ENCODE measurements at regions not wholly inside any gene's neighbourhood (a gene's known extent, or its start where the extent isn't known, plus 50 kb on each side); places are given as distances from the start of the nearest gene placed in this dataset.

DNA sequence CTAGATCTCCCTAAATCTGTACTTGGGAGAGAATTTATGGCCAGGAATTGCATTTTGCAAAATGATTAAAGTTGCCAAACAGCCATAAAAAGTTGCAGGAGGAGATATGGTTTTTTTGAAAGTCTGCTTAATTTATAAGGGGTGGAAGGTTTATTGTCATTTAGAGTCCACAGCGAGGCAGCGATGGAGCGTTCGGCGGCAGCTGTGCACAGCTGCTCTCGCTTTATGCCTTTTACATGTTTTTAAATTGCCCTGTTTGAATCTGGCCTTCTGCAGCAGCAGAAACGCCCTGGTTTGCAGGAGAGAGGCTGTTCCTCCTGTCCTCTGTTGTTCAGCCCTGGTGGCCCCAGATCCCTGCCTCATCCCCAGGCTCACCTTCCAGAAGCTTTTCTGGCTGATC is 144.9 kb upstream of the POU3F1 start:
- peaks cover 4% of the 10 kb centered on the region; the same call in 1 of the 3 replicates for H3K36me3 Mint-ChIP-seq (ENCODE audit: low read depth)
- H3K27me3 ChIP-seq (ENCODE audit: insufficient read depth): no peaks in the 10 kb centered on the region
- TF ChIP-seq, protein P1, sequence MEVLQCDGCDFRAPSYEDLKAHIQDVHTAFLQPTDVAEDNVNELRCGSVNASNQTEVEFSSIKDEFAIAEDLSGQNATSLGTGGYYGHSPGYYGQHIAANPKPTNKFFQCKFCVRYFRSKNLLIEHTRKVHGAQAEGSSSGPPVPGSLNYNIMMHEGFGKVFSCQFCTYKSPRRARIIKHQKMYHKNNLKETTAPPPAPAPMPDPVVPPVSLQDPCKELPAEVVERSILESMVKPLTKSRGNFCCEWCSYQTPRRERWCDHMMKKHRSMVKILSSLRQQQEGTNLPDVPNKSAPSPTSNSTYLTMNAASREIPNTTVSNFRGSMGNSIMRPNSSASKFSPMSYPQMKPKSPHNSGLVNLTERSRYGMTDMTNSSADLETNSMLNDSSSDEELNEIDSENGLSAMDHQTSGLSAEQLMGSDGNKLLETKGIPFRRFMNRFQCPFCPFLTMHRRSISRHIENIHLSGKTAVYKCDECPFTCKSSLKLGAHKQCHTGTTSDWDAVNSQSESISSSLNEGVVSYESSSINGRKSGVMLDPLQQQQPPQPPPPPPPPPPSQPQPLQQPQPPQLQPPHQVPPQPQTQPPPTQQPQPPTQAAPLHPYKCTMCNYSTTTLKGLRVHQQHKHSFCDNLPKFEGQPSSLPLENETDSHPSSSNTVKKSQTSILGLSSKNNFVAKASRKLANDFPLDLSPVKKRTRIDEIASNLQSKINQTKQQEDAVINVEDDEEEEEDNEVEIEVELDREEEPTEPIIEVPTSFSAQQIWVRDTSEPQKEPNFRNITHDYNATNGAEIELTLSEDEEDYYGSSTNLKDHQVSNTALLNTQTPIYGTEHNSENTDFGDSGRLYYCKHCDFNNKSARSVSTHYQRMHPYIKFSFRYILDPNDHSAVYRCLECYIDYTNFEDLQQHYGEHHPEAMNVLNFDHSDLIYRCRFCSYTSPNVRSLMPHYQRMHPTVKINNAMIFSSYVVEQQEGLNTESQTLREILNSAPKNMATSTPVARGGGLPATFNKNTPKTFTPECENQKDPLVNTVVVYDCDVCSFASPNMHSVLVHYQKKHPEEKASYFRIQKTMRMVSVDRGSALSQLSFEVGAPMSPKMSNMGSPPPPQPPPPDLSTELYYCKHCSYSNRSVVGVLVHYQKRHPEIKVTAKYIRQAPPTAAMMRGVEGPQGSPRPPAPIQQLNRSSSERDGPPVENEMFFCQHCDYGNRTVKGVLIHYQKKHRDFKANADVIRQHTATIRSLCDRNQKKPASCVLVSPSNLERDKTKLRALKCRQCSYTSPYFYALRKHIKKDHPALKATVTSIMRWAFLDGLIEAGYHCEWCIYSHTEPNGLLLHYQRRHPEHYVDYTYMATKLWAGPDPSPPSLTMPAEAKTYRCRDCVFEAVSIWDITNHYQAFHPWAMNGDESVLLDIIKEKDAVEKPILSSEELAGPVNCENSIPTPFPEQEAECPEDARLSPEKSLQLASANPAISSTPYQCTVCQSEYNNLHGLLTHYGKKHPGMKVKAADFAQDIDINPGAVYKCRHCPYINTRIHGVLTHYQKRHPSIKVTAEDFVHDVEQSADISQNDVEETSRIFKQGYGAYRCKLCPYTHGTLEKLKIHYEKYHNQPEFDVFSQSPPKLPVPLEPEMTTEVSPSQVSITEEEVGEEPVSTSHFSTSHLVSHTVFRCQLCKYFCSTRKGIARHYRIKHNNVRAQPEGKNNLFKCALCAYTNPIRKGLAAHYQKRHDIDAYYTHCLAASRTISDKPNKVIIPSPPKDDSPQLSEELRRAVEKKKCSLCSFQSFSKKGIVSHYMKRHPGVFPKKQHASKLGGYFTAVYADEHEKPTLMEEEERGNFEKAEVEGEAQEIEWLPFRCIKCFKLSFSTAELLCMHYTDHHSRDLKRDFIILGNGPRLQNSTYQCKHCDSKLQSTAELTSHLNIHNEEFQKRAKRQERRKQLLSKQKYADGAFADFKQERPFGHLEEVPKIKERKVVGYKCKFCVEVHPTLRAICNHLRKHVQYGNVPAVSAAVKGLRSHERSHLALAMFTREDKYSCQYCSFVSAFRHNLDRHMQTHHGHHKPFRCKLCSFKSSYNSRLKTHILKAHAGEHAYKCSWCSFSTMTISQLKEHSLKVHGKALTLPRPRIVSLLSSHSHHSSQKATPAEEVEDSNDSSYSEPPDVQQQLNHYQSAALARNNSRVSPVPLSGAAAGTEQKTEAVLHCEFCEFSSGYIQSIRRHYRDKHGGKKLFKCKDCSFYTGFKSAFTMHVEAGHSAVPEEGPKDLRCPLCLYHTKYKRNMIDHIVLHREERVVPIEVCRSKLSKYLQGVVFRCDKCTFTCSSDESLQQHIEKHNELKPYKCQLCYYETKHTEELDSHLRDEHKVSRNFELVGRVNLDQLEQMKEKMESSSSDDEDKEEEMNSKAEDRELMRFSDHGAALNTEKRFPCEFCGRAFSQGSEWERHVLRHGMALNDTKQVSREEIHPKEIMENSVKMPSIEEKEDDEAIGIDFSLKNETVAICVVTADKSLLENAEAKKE (CRISPR knock-in tag; IDR thresholded peaks at IDR 0.05): no peak
- TF ChIP-seq POLR2AphosphoS5 (IDR thresholded peaks at IDR 0.05; ENCODE audit: low read depth) (no peak), STAT1 (IDR thresholded peaks at IDR 0.05; ENCODE audit: unreplicated experiment) (no peak), JUNB (IDR thresholded peaks at IDR 0.05; ENCODE audit: unreplicated experiment) (no peak), EZH2phosphoT487 (IDR thresholded peaks at IDR 0.05; ENCODE audit: unreplicated experiment) (no peak), NANOG (IDR thresholded peaks at IDR 0.05; ENCODE audit: borderline replicate concordance) (no peak), EZH2 (IDR thresholded peaks at IDR 0.05; ENCODE audit: low read depth, unreplicated experiment) (no peak), ZNF331 (CRISPR knock-in tag; IDR thresholded peaks at IDR 0.05; ENCODE audit: low read depth) (no peak), CREB1 (CRISPR knock-in tag; IDR thresholded peaks at IDR 0.05; ENCODE audit: low read depth) (no peak), ZNF114 (CRISPR knock-in tag; IDR thresholded peaks at IDR 0.05) (no peak)
- TF ChIP-seq, protein P2, sequence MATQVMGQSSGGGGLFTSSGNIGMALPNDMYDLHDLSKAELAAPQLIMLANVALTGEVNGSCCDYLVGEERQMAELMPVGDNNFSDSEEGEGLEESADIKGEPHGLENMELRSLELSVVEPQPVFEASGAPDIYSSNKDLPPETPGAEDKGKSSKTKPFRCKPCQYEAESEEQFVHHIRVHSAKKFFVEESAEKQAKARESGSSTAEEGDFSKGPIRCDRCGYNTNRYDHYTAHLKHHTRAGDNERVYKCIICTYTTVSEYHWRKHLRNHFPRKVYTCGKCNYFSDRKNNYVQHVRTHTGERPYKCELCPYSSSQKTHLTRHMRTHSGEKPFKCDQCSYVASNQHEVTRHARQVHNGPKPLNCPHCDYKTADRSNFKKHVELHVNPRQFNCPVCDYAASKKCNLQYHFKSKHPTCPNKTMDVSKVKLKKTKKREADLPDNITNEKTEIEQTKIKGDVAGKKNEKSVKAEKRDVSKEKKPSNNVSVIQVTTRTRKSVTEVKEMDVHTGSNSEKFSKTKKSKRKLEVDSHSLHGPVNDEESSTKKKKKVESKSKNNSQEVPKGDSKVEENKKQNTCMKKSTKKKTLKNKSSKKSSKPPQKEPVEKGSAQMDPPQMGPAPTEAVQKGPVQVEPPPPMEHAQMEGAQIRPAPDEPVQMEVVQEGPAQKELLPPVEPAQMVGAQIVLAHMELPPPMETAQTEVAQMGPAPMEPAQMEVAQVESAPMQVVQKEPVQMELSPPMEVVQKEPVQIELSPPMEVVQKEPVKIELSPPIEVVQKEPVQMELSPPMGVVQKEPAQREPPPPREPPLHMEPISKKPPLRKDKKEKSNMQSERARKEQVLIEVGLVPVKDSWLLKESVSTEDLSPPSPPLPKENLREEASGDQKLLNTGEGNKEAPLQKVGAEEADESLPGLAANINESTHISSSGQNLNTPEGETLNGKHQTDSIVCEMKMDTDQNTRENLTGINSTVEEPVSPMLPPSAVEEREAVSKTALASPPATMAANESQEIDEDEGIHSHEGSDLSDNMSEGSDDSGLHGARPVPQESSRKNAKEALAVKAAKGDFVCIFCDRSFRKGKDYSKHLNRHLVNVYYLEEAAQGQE (IDR thresholded peaks at IDR 0.05; ENCODE audit: unreplicated experiment): no peak
- TF ChIP-seq, protein P3, sequence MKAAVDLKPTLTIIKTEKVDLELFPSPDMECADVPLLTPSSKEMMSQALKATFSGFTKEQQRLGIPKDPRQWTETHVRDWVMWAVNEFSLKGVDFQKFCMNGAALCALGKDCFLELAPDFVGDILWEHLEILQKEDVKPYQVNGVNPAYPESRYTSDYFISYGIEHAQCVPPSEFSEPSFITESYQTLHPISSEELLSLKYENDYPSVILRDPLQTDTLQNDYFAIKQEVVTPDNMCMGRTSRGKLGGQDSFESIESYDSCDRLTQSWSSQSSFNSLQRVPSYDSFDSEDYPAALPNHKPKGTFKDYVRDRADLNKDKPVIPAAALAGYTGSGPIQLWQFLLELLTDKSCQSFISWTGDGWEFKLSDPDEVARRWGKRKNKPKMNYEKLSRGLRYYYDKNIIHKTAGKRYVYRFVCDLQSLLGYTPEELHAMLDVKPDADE (IDR thresholded peaks at IDR 0.05): no peak
- TF ChIP-seq, protein P4, sequence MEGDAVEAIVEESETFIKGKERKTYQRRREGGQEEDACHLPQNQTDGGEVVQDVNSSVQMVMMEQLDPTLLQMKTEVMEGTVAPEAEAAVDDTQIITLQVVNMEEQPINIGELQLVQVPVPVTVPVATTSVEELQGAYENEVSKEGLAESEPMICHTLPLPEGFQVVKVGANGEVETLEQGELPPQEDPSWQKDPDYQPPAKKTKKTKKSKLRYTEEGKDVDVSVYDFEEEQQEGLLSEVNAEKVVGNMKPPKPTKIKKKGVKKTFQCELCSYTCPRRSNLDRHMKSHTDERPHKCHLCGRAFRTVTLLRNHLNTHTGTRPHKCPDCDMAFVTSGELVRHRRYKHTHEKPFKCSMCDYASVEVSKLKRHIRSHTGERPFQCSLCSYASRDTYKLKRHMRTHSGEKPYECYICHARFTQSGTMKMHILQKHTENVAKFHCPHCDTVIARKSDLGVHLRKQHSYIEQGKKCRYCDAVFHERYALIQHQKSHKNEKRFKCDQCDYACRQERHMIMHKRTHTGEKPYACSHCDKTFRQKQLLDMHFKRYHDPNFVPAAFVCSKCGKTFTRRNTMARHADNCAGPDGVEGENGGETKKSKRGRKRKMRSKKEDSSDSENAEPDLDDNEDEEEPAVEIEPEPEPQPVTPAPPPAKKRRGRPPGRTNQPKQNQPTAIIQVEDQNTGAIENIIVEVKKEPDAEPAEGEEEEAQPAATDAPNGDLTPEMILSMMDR (conservative IDR thresholded peaks at IDR 0.05; ENCODE audit: low read depth in 2 of 2): no peak
- no peaks in the 10 kb centered on the region for H3K79me2 ChIP-seq (replicated peaks; ENCODE audit: insufficient read depth)
- H3K4me2 ChIP-seq: no peak overlapping the region
- no peak for DNase-seq (ENCODE audit: low spot score)
- no peaks in the 10 kb centered on the region for H3K9me2 ChIP-seq (ENCODE audit: insufficient read depth)
- no peak overlapping the region for H3K4me3 ChIP-seq
- H3F3A ChIP-seq (replicated peaks; ENCODE audit: low read depth): no peaks in the 10 kb centered on the region
- no peak for ATAC-seq
- H3K4me3 Mint-ChIP-seq: no peak overlapping the region
- H3K27me3 Mint-ChIP-seq (ENCODE audit: insufficient read depth, low read depth, poor library complexity): peaks cover 5% of the 10 kb centered on the region
- H4K20me1 ChIP-seq (replicated peaks; ENCODE audit: insufficient read depth): no peaks in the 10 kb centered on the region
- H3K27ac ChIP-seq (ENCODE audit: low read depth): no peak overlapping the region
- no peaks in the 10 kb centered on the region for H3K4me1 ChIP-seq (ENCODE audit: insufficient read depth)
- 0 out of 2 replicates have a peak overlapping the region, but pooled peaks have one; percentile 28 for H2AFZ ChIP-seq
- H3K4me1 Mint-ChIP-seq: peaks cover 9% of the 10 kb centered on the region; the same call in 2 of the 3 replicates
- no peaks in the 10 kb centered on the region for H3K36me3 ChIP-seq (ENCODE audit: insufficient read depth)
- peaks cover 15% of the 10 kb centered on the region for H3K9me3 Mint-ChIP-seq
- H3K27ac Mint-ChIP-seq: no peak overlapping the region

Measured in GM23338 (cell line).